Astrocyte (in vitro differentiated cells and primary cell): ENCODE measurements at regions not wholly inside any gene's neighbourhood (a gene's known extent, or its start where the extent isn't known, plus 50 kb on each side); places are given as distances from the start of the nearest gene placed in this dataset.
"Not testable (repeated sequence)": the region's sequence is repeated elsewhere in the genome, so short reads cannot be mapped to it uniquely, and the experiment has no call there.

Experiments used
- EZH2 ChIP-seq: IDR thresholded peaks from 2 replicates; pipeline ENCODE4 v1.6.1; 2012; ENCODE audit warnings: mild to moderate bottlenecking, low read length, inconsistent platforms; ENCODE audit not compliant: insufficient read depth
- TF ChIP-seq, protein P1 (sequence below): IDR thresholded peaks from 2 replicates; pipeline ENCODE4 v1.5.1; 2011; ENCODE audit warnings: low read depth, mild to moderate bottlenecking, inconsistent platforms, low read length, moderate library complexity; ENCODE audit not compliant: insufficient read depth

DNA sequence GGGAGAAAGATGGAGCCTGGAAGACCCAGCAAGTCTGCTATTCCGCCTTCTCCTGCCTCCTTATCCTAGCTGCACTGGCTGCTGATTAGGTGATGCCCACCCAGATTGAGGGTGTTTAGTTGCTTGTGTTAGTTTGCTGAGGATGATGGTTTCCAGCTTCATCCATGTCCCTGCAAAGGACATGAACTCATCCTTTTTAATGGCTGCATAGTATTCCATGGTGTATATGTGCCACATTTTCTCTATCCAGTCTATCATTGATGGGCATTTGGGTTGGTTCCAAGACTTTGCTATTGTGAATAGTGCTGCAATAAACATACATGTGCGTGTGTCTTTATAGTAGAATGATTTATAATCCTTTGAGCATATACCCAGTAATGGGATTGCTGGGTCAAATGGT, 131.7 kb downstream of the KCNA5 start:
- TF ChIP-seq, protein P1, sequence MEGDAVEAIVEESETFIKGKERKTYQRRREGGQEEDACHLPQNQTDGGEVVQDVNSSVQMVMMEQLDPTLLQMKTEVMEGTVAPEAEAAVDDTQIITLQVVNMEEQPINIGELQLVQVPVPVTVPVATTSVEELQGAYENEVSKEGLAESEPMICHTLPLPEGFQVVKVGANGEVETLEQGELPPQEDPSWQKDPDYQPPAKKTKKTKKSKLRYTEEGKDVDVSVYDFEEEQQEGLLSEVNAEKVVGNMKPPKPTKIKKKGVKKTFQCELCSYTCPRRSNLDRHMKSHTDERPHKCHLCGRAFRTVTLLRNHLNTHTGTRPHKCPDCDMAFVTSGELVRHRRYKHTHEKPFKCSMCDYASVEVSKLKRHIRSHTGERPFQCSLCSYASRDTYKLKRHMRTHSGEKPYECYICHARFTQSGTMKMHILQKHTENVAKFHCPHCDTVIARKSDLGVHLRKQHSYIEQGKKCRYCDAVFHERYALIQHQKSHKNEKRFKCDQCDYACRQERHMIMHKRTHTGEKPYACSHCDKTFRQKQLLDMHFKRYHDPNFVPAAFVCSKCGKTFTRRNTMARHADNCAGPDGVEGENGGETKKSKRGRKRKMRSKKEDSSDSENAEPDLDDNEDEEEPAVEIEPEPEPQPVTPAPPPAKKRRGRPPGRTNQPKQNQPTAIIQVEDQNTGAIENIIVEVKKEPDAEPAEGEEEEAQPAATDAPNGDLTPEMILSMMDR, result not testable (repeated sequence)
- TF ChIP-seq EZH2, result not testable (repeated sequence)
